Left colon (tissue), 2 donors: ENCODE measurements at regions not wholly inside any gene's neighbourhood (a gene's known extent, or its start where the extent isn't known, plus 50 kb on each side); places are given as distances from the start of the nearest gene placed in this dataset.

Experiments
- ATAC-seq: fragments of 200-7000 bp; cut with Tn5 transposase; one replicate; pipeline ENCODE4 v1.9.1; 2020; ENCODE audit warnings: mild to moderate bottlenecking, moderate library complexity
- DNase-seq, 2 donors: peaks; one replicate each; pipeline ENCODE4 v3.0.0-alpha.2; 2020
- intact Hi-C, 2 donors: fragments of 100-400 bp; cut with DNase I in 1 of 2; cut with micrococcal nuclease in 1 of 2; formaldehyde crosslinking; loops; one replicate each; pipeline versions ENCODE4 v1.11.2 to v1.14.0; 2022; cut with DNase I, micrococcal nuclease
- donor health status: DM: no; HTN: no; CAD: no.
- donor health status: DM: yes; HTN: yes; CAD: no.

- ATAC-seq: no peak
- intact Hi-C loops: loop anchor here in 1 of 2 donors (10.0 kb wide), 1 partner anchor 114 kb away; no protein-coding TSS in a partner anchor
- DNase-seq: no peak
Observed at GRCh38 chr16:5500526-5500925, 402.9 kb upstream of the EEF2KMT start.

DNA sequence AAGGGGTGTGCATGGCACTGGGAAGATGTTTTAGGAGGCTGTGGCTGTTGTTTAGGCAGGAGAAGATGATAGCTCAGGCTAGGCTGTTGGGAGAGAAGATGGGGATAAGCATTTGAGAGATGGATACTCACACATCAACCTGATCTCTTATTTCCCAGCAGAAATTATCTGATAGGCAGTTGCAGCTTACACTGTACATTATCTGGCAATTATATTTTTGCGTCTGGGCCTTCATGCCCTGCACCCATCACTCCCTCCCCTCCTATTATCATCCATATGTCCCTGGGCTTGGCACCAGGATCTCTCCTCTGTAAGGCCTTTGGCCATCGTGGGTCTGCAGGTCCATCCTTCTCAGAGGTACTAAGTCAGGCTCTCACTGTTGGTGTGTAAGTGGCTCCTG is 401.0 kb upstream of the EEF2KMT start:
- intact Hi-C loops: no loop called here
- no peak for ATAC-seq
- no peak for DNase-seq

GRCh38 chr16:5496013-5496412 is 398.4 kb upstream of the EEF2KMT start:
- DNase-seq (no peak), ATAC-seq (no peak)
- intact Hi-C loops: no loop called here

- ATAC-seq: peak; percentile 83
- peak in 1 of 2 donors; percentile 60 for DNase-seq
- intact Hi-C loops: no loop called here
Observed at GRCh38 chr16:5490499-5490898, 392.9 kb upstream of the EEF2KMT start.

DNA sequence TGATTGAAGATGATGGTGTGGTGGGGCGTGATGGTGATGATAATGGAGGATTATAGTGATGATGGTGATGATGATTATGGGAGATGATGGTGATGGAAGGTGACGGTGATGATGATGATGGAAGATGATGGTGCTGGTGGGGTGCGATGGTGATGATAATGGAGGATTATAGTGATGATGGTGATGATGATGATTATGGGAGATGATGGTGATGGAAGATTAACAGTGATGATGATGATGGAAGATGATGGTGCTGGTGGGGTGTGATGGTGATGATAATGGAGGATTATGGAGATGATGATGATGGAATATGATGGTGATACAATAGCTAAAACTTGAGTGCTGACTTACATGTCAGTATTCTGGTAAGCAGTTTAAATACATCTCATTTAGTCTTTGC is 391.0 kb upstream of the EEF2KMT start:
- DNase-seq (no peak), ATAC-seq (no peak)
- intact Hi-C loops: no loop called here

DNA sequence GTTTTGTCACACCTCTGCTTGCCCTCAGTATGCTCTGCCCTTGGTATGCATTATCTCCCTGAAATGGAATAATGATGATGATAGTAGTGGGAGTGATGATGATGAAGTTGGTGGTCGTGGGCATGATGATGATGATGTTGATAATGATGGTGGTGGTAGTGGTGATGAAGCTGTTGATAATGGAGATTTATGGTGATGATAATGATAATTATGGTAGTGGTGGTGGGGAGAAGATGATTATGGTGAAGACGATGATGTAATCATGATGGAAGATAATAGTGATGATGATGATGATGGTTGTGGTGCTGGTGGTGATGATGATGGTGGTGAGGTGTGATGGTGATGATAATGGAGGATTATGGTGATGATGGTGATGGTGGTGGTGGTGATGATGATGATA is 390.1 kb upstream of the EEF2KMT start:
- intact Hi-C loops: no loop called here
- DNase-seq (no peak), ATAC-seq (no peak)

GRCh38 chr16:5482256-5482655 is 384.7 kb upstream of the EEF2KMT start:
- intact Hi-C loops: no loop called here
- ATAC-seq: no peak
- DNase-seq: no peak

DNA sequence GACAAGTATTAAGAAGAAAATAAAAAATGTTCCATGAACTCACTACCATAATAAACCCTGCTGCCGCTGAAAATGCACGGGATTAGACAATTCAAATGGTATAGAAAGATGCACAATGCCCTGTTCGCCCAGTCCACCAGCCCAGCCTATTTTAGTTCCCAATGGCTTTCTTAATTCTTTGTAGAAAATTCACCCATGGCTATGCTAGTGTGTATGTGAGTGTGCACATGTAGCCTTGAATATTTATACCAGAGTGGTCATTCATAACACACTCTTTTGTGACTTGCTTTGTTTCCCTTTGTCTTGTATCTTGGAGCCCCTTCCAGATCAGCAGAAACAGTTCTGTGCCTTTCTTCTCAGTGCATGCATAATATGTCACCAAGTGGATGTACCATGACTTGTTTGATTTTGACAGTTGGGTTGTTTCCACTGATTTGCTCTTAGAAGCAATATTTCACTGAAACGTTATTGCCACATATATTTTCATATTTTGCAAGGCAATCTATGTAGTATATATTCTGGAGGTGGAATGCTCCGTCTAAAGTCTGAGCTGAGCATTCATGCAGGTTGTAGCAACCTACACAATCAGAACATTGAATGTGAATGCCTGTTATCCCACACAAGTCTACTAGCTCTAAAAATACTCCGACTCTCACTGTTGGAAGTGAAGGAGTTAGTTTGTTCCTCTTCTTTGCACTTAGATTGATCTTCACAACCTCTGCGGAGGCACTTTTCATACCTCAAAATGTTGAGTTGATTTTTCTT is 383.0 kb upstream of the EEF2KMT start:
- ATAC-seq (no peak), DNase-seq (no peak)
- intact Hi-C loops: no loop called here

DNA sequence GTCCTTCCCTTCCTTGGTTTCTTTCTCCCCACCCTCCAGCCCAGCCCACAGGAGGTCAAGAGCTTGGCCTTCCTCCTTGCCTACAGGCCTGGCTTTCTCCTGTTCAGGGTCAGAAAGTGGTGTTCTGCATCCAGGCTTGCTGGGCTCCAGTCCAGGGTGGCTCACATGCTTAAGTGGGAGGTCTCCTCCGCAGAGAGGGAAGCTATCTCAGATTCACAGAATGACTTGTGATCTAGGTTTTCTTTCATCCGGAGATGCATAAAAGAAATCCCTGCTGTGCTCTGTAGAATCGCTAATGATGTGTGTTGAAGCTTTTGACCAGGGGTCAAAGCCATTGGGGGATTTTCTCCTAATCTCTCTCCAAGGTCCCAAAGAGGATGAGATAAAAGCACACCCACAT is 382.3 kb upstream of the EEF2KMT start:
- intact Hi-C loops: no loop called here
- no peak for ATAC-seq
- DNase-seq: no peak

GRCh38 chr16:5478036-5478435 is 380.4 kb upstream of the EEF2KMT start:
- intact Hi-C loops: no loop called here
- DNase-seq (no peak), ATAC-seq (no peak)

DNA sequence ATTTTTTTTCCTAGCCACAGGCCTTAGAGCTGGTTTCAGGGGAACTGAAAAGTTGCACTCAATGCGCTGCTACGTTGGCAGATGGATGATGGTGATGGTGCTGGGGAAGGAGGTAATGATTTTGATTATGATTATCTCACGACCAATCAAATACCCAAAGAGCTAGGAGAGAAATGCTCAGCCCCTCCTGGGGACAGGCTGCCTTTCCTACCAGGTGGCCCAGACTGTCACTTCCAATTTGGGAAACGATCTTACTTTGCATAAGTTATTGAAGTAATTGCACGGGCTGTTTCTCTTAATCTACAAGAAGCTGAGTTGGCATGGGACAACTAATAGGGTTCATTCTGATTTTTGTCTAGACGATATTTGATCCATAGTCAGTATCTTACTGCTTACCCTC is 379.7 kb upstream of the EEF2KMT start:
- DNase-seq (no peak), ATAC-seq (no peak)
- intact Hi-C loops: no loop called here

DNA sequence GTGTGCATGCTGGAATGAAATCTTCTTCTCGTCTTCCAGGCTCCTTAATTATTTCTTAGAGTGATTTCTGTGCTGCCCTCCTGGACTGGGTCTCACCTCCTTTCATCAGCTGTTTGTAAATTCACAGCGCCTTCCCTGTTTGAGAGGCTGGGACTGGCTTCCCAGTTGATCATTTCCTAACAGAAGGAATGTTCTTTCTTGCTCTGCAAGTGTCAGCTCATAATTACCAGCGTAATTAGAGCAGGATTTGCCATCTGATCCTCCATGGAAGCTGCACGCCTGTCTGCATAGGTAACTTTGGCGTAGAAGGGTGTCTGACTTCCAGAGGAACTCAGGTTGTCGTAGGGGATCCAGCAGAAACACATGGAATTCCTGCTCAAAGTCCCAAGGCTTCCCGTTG is 375.0 kb upstream of the EEF2KMT start:
- ATAC-seq (no peak), DNase-seq (no peak)
- intact Hi-C loops: no loop called here

DNA sequence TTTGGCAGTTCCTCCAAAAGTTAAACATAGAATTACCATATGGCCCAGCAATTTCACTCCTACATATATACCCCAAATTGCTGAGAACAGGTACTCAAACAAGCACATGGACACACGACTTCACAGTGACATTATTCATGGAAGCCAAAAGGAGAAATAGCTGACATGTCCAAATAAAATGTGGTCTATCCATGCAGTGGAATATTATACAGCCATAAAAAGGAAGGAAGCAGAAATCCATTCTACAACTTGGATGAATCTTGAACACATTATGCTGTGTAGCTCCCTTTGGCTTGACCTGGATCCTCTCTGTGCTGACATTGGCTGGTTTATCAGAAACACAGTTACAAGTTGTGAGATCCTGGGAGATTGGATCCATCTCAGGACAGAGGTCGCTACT is 370.9 kb upstream of the EEF2KMT start:
- no peak for DNase-seq
- intact Hi-C loops: no loop called here
- ATAC-seq: no peak

GRCh38 chr16:5467552-5467951 is 370.0 kb upstream of the EEF2KMT start:
- intact Hi-C loops: no loop called here

GRCh38 chr16:5466551-5466950 is 369.0 kb upstream of the EEF2KMT start:
- DNase-seq (no peak), ATAC-seq (no peak)
- intact Hi-C loops: no loop called here

More at GRCh38 chr16:5467552-5467951, 370.0 kb upstream of the EEF2KMT start:
- no peak for DNase-seq
- no peak for ATAC-seq

DNA sequence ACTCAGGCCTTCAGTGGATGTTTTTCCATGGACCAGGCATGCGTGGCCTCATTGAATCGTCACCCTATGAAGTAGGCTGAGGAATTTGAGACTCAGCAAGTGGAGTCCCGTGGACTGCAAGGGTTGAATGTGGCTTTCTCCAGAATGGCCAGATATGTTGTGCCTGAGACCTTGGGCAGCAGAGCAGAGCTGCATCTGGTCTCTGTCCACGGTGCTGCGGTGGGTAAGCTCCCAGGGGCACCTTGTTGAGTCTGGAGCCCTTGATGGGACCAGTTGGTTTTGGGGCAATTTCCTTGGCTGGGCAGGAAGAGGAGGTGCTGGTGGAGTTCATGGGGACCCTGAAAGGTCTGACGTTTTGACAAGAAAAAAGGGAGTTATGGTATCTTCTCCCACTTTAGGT is 368.1 kb upstream of the EEF2KMT start:
- intact Hi-C loops: no loop called here
- DNase-seq: no peak
- ATAC-seq: no peak

DNA sequence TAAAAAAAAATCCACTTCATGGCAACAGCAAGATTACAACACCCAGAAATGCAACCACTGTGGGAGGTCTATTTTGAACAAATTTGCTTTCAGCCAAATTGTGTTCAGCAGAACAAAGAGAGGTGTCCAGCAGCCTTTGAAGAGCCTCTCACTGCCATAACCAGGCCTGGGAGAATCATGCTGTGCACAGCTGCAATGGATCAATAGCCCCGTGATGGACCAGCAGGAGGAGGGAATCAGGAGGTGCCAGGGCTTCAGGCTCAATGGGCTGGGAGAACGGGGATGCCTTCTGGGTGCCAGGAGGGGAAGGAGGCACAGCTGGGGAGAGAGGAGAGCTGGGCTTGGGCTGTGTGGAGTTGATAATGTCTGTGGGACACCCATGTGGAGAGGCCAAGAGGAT is 366.2 kb upstream of the EEF2KMT start:
- DNase-seq: no peak
- peak; percentile 7 for ATAC-seq
- intact Hi-C loops: no loop called here

GRCh38 chr16:5461574-5461973 is 364.0 kb upstream of the EEF2KMT start:
- DNase-seq (no peak), ATAC-seq (no peak)
- intact Hi-C loops: no loop called here

GRCh38 chr16:5461141-5461540 is 363.5 kb upstream of the EEF2KMT start:
- intact Hi-C loops: no loop called here
- no peak for ATAC-seq
- no peak for DNase-seq

DNA sequence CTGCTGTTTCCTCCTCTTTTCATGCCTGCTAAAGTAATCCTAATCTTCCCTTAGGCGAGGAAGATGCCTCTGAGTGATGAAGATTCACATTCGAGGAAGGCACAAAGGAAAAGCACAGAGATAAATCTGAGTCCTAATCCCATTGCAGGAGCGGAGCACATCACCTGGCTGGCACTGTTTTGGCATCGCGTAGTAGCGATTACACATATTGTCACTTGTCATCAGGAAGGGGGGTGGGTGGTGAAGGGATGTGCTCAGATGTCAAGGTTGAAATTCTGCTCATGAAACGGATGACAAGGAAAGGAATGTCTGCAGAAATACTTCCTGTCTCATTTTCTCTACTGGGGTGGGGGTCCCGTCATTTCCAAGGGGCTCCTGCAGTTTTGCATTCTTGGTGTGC is 363.1 kb upstream of the EEF2KMT start:
- intact Hi-C loops: no loop called here
- ATAC-seq: no peak
- no peak for DNase-seq

DNA sequence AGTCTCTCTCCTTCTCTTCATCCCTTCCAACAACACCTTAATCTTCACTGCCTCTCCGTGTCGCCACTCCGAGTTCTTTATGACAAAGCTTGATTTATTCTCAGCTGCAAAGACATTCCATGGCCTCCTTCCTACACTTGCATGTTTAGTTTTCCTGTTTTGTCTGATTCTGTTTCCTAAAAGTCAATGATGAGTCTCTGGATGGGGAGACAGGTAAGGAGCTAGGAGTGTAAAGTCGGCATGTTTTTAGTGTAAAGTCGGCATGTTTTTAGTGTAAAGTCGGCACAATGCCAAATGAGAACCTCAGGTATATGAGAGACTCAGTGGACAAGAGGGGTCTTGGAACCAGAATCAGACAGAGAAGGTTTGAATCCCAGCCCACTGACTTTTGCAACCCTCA is 362.3 kb upstream of the EEF2KMT start:
- DNase-seq (no peak), ATAC-seq (no peak)
- intact Hi-C loops: no loop called here
